NK-92 (cell line): ENCODE measurements at regions not wholly inside any gene's neighbourhood (a gene's known extent, or its start where the extent isn't known, plus 50 kb on each side); places are given as distances from the start of the nearest gene placed in this dataset.

Experiments used
- DNase-seq: peaks from one replicate; lab custom pipeline; 2025; ENCODE audit not compliant: unreplicated experiment; lab: John Stamatoyannopoulos, UW

- no peak for DNase-seq
These were observed 239.2 kb downstream of the LACC1 start for GRCh38 chr13:44118881-44119280.

DNA sequence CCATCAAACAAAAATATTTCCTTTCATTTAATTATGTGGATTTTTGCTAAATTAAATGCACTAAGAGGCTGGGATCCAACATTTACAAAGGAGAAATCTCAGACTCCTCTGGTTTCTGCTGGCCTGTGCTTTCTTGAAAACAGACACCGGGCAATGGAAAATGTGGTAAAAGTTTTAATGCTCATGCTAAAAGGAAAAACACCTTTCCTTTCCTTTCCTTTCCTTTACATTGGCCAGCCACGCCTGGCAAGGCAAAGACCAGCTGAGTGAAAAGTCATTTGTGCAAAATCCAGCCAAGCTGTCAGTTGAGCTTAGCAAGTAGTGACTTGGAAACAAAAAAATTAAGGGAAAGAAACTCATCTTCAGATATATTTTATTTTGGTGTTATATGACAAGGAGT, 240.3 kb downstream of the LACC1 start:
- no peak for DNase-seq

GRCh38 chr13:44120849-44121755, 241.4 kb downstream of the LACC1 start:
- DNase-seq: no peak

DNA sequence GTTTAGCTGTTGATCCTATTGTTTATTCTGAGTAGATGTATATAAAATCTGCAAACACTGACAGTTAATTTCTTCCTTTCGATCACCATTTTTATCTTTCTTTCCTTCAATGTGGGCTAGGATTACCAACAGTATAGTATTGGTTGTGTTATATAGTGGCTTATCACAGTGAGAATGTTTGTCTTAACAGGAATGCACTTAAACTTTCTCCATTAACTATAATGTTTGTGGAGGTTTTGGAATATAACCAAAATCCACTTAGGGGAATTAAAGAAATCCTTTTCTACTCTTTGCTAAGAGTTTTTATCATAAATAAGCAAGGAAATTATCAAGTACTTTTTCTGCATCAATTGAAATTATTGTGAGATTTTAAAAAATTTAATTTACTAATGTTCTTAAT, 244.6 kb downstream of the LACC1 start:
- no peak for DNase-seq

- DNase-seq: no peak
These were observed 246.3 kb downstream of the LACC1 start for GRCh38 chr13:44125943-44126469.

- no peak for DNase-seq
These were observed 245.0 kb upstream of the SERP2 start for GRCh38 chr13:44128552-44129001.

- DNase-seq: no peak
These were observed 244.2 kb upstream of the SERP2 start for GRCh38 chr13:44129418-44129817.

- DNase-seq: no peak
These were observed 242.5 kb upstream of the SERP2 start for GRCh38 chr13:44131069-44131614.

GRCh38 chr13:44132710-44133109, 240.9 kb upstream of the SERP2 start:
- DNase-seq: no peak

DNA sequence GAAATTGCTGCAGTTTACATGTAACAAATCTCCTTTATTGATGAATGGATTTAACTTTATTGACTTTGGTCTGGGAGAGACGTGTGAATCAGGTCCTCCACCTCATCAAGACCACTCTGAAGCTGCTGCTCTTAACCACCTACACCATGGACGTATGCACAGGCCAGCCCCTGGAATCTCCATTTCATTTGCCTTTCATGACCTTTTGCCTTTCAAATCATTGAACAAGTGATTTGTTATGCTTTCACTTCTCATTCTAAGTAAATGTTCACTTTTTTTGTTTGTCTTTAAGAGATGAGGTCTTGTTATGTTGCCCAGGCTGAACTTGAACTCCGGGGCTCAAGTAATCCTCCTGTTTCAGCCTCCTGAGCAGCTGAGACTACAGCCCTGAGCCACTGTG, 240.0 kb upstream of the SERP2 start:
- DNase-seq: no peak

DNA sequence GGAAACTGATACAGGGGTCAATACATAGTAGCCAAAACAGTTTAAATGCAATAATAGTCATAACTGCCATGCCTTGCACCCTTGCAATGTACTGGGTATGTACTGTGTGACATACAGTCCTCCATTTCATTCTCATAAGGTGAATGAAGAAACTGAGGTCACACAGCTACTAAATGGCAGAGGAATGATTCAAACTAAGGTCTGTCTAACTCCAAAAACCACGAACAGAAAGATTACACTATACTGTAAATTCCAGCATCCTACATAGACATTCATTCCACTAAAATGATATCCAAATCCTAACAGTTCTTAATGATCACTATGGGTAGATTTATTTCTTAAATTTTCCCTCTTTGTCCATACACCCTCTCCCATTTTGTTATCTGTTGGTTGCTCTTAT, 238.1 kb upstream of the SERP2 start:
- no peak for DNase-seq

DNA sequence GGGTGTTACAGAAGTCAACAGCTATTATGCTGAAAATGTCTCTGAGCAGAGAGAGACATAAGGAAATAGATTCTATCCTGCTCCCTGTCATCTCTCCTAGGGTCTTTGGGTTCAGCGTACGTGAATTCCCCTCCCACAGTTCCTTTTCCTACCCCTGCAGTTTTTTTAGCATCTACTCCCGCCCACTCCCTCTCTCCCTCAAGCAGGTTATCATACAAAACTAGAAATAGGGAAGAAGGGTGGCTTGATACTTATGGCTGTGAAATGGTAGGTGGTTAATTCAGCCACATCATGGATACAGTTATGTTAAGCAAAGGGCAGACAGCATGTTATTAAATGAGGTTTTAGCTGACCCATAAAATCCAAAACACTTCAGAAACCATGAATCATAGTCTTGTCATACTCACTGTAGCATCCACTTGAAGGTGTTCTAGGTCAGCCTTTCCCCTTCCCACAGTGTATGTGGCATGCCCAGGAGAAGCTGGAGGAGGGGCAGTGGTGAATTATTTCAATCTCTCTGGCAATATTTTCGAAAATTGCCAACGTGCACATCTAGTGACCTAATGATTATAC, 236.8 kb upstream of the SERP2 start:
- DNase-seq: no peak

- no peak for DNase-seq
These were observed 236.2 kb upstream of the SERP2 start for GRCh38 chr13:44137466-44137865.

DNA sequence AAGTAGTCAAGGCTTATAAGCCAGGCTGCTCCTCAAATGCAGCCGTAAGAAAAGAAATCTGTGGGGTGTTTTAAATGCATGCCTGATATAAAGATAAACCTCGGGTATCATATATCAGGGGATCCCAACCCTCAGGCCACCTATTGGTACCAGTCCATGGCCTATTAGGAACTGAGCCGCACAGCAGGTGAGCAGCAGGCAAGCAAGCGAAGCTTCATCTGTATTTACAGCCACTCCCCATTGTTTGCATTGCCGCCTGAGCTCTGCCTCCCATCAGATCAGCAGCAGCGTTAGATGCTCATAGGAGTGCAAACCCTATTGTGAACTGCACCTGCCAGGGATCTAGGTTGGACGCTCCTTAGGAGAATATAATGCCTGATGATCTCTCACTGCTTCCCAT, 233.5 kb upstream of the SERP2 start:
- DNase-seq: no peak

- DNase-seq: no peak
These were observed 232.5 kb upstream of the SERP2 start for GRCh38 chr13:44140888-44141724.

GRCh38 chr13:44141725-44142539, 231.7 kb upstream of the SERP2 start:
- peak; percentile 49 for DNase-seq

- no peak for DNase-seq
These were observed 231.1 kb upstream of the SERP2 start for GRCh38 chr13:44142540-44142867.

- DNase-seq: no peak
These were observed 230.5 kb upstream of the SERP2 start for GRCh38 chr13:44142941-44143665.

- no peak for DNase-seq
These were observed 227.5 kb upstream of the SERP2 start for GRCh38 chr13:44146138-44146537.

- DNase-seq: no peak
These were observed 226.4 kb upstream of the SERP2 start for GRCh38 chr13:44147233-44147632.
